ENCODE measurements at regions not wholly inside any gene's neighbourhood (a gene's known extent, or its start where the extent isn't known, plus 50 kb on each side); places are given as distances from the start of the nearest gene placed in this dataset.

DNA sequence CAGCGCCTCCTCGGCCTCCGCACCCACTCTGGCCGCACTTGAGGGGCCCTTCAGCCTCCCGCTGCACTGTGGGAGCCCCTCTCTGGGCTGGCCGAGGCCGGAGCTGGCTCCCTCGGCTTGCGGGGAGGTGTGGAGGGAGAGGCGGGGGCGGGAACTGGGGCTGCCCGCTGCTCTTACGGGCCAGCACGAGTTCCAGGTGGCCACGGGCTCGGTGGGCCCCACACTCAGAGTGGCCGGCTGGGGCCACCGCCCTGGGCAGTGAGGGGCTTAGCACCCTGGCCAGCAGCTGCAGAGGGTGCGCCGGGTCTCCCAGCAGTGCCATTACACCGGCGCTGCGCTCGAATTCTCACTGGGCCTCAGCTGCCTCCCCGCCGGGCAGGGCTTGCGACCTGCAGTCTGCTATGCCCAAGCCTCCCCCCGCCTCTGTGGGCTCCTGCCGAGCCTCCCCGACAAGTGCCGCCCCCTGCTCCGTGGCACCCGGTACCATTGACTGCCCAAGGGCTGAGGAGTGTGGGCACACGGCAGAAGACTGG, 167.1 kb upstream of the PLSCR5 start:
- H2BK120ac ChIP-seq (ENCODE audit: insufficient read depth, low read length, poor library complexity) = no peak overlapping the region
- no peak overlapping the region for H3K14ac ChIP-seq (ENCODE audit: low read length)
- H4K91ac ChIP-seq (ENCODE audit: low read depth, low read length) = no peak overlapping the region
- H3K79me2 ChIP-seq (ENCODE audit: control insufficient read depth, insufficient read depth, low read length, poor library complexity) = no peaks in the 10 kb centered on the region
- no peaks in the 10 kb centered on the region for H3K27me3 ChIP-seq (ENCODE audit: insufficient read depth, low read length)
- H3K4me2 ChIP-seq (ENCODE audit: low read length) = no peak overlapping the region
- no peak overlapping the region for H3K27ac ChIP-seq (ENCODE audit: low read depth, low read length)
- peaks cover 7% of the 10 kb centered on the region for H3K9me3 ChIP-seq (ENCODE audit: insufficient read depth, low read depth, low read length)
- H3K79me1 ChIP-seq (ENCODE audit: low read length) = no peaks in the 10 kb centered on the region
- H3K23ac ChIP-seq (ENCODE audit: low read length) = no peak overlapping the region
- H3K18ac ChIP-seq (ENCODE audit: low read length) = no peak overlapping the region
- H3K36me3 ChIP-seq (ENCODE audit: control insufficient read depth in 1 of 2, insufficient read depth in 2 of 2, low read length in 2 of 2) = no peaks in the 10 kb centered on the region
- no peak overlapping the region for H4K8ac ChIP-seq (ENCODE audit: low read depth, low read length)
- H3K4me1 ChIP-seq (ENCODE audit: control insufficient read depth in 1 of 2, insufficient read depth in 2 of 2, low read length in 2 of 2) = no peaks in the 10 kb centered on the region
- H3K4ac ChIP-seq (ENCODE audit: low read depth, low read length) = no peak overlapping the region
- DNase-seq = no peak
- no peak overlapping the region for H3K4me3 ChIP-seq (ENCODE audit: low read depth, low read length)
- no peak overlapping the region for H4K12ac ChIP-seq (ENCODE audit: low read depth, low read length)
- no peak overlapping the region for H2BK5ac ChIP-seq (ENCODE audit: low read depth, low read length, poor library complexity)
- no peak overlapping the region for H3K9ac ChIP-seq (ENCODE audit: low read length)
- no peak overlapping the region for H2AK5ac ChIP-seq (ENCODE audit: low read length)
- WGBS (ENCODE audit: extremely low coverage, insufficient coverage, insufficient read length) = no CpG with 5 or more reads among the region's 34 CpGs
- no peak overlapping the region for H2AFZ ChIP-seq (ENCODE audit: insufficient read depth, low read length, poor library complexity)
- no peak overlapping the region for H2BK12ac ChIP-seq (ENCODE audit: low read length)

DNA sequence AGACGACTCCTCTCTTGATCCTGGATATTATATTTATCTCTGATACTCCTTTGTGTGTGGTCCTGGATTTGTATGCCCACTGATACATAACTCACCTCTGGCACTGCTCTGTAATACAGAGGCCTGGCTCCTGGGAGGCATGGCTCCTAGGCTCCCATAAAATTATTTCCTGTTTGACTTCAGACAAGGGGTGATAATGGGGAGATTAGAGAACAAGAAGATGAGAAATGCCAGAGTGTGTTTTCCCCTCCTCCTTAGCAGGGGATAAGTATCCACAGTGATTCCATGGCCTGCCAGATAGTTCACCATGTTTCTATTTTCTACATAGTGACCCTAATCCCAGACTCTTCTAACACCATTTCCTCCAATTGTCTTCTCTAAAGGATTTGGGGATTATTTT, 165.7 kb upstream of the PLSCR5 start:
- no peak overlapping the region for H3K9ac ChIP-seq (ENCODE audit: low read length)
- H3K4me3 ChIP-seq (ENCODE audit: low read depth, low read length) = no peak overlapping the region
- no peak overlapping the region for H4K8ac ChIP-seq (ENCODE audit: low read depth, low read length)
- H2BK12ac ChIP-seq (ENCODE audit: low read length) = no peak overlapping the region
- no peak overlapping the region for H4K91ac ChIP-seq (ENCODE audit: low read depth, low read length)
- H2BK120ac ChIP-seq (ENCODE audit: insufficient read depth, low read length, poor library complexity) = no peak overlapping the region
- no peak overlapping the region for H3K14ac ChIP-seq (ENCODE audit: low read length)
- H3K4me2 ChIP-seq (ENCODE audit: low read length) = no peak overlapping the region
- H3K79me2 ChIP-seq (ENCODE audit: control insufficient read depth, insufficient read depth, low read length, poor library complexity) = no peaks in the 10 kb centered on the region
- H3K27ac ChIP-seq (ENCODE audit: low read depth, low read length) = no peak overlapping the region
- H4K12ac ChIP-seq (ENCODE audit: low read depth, low read length) = no peak overlapping the region
- no peak overlapping the region for H3K4ac ChIP-seq (ENCODE audit: low read depth, low read length)
- no peaks in the 10 kb centered on the region for H3K36me3 ChIP-seq (ENCODE audit: control insufficient read depth in 1 of 2, insufficient read depth in 2 of 2, low read length in 2 of 2)
- no CpG with 5 or more reads among the region's 1 CpG for WGBS (ENCODE audit: extremely low coverage, insufficient coverage, insufficient read length)
- H2BK5ac ChIP-seq (ENCODE audit: low read depth, low read length, poor library complexity) = no peak overlapping the region
- H3K23ac ChIP-seq (ENCODE audit: low read length) = no peak overlapping the region
- H2AK5ac ChIP-seq (ENCODE audit: low read length) = no peak overlapping the region
- no peak overlapping the region for H3K18ac ChIP-seq (ENCODE audit: low read length)
- no peak overlapping the region for H2AFZ ChIP-seq (ENCODE audit: insufficient read depth, low read length, poor library complexity)
- peaks cover 7% of the 10 kb centered on the region for H3K9me3 ChIP-seq (ENCODE audit: insufficient read depth, low read depth, low read length)
- H3K4me1 ChIP-seq (ENCODE audit: control insufficient read depth in 1 of 2, insufficient read depth in 2 of 2, low read length in 2 of 2) = no peaks in the 10 kb centered on the region
- no peaks in the 10 kb centered on the region for H3K79me1 ChIP-seq (ENCODE audit: low read length)
- DNase-seq = no peak
- no peaks in the 10 kb centered on the region for H3K27me3 ChIP-seq (ENCODE audit: insufficient read depth, low read length)

DNA sequence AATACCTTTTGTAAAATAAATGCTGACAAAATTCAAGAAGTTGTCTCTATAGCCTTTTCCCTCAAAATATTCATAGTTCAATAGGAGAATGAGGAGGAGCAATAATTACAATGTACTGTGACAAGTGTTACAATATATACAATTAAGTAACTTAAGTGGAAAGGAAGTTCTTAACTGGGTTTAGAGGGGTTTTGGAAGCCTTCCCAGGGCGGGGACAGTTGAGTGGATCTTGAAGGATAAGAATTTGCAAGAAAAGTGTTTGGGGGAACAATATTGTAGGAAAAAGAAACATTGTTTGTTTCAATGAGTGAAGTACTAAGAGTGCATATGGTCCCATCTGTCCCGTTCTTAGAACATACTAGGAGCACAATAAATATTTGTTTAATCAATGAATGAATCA, 165.2 kb upstream of the PLSCR5 start:
- no peaks in the 10 kb centered on the region for H3K4me1 ChIP-seq (ENCODE audit: control insufficient read depth in 1 of 2, insufficient read depth in 2 of 2, low read length in 2 of 2)
- H3K79me1 ChIP-seq (ENCODE audit: low read length) = no peaks in the 10 kb centered on the region
- H3K4me2 ChIP-seq (ENCODE audit: low read length) = no peak overlapping the region
- no peak overlapping the region for H4K91ac ChIP-seq (ENCODE audit: low read depth, low read length)
- no peak overlapping the region for H2BK120ac ChIP-seq (ENCODE audit: insufficient read depth, low read length, poor library complexity)
- H3K18ac ChIP-seq (ENCODE audit: low read length) = no peak overlapping the region
- H3K79me2 ChIP-seq (ENCODE audit: control insufficient read depth, insufficient read depth, low read length, poor library complexity) = no peaks in the 10 kb centered on the region
- H2BK5ac ChIP-seq (ENCODE audit: low read depth, low read length, poor library complexity) = no peak overlapping the region
- no CpG with 5 or more reads among the region's 2 CpGs for WGBS (ENCODE audit: extremely low coverage, insufficient coverage, insufficient read length)
- no peak overlapping the region for H3K4ac ChIP-seq (ENCODE audit: low read depth, low read length)
- no peak overlapping the region for H3K14ac ChIP-seq (ENCODE audit: low read length)
- H3K4me3 ChIP-seq (ENCODE audit: low read depth, low read length) = no peak overlapping the region
- H4K8ac ChIP-seq (ENCODE audit: low read depth, low read length) = no peak overlapping the region
- no peak overlapping the region for H4K12ac ChIP-seq (ENCODE audit: low read depth, low read length)
- H2BK12ac ChIP-seq (ENCODE audit: low read length) = no peak overlapping the region
- no peak overlapping the region for H3K23ac ChIP-seq (ENCODE audit: low read length)
- H3K27me3 ChIP-seq (ENCODE audit: insufficient read depth, low read length) = no peaks in the 10 kb centered on the region
- H3K36me3 ChIP-seq (ENCODE audit: control insufficient read depth in 1 of 2, insufficient read depth in 2 of 2, low read length in 2 of 2) = no peaks in the 10 kb centered on the region
- DNase-seq = no peak
- no peak overlapping the region for H3K27ac ChIP-seq (ENCODE audit: low read depth, low read length)
- H2AFZ ChIP-seq (ENCODE audit: insufficient read depth, low read length, poor library complexity) = no peak overlapping the region
- no peak overlapping the region for H2AK5ac ChIP-seq (ENCODE audit: low read length)
- no peak overlapping the region for H3K9ac ChIP-seq (ENCODE audit: low read length)
- H3K9me3 ChIP-seq (ENCODE audit: insufficient read depth, low read depth, low read length) = peaks cover 7% of the 10 kb centered on the region

DNA sequence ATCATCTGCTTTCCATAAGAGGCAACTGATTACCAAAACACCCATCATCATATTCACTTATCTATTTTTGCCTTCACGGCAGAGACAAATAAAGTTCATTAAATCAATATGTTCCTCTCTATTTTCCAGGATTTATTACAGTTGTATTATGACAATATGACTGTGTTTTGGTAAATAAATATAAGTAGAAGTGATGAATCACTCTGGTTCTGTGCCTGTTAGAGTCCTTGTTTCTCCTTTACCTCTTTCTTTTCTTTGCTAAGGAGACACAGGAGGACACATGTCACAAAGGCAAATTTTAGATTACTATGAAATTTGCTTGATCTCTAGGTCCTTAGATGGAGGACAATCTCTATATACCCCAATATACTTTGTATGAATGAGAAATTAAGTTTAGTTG, 152.6 kb upstream of the PLSCR5 start:
- Histone ChIP-seq H2BK12ac (ENCODE audit: low read length) (no peak overlapping the region), H2BK5ac (ENCODE audit: low read depth, low read length, poor library complexity) (no peak overlapping the region), H3K23ac (ENCODE audit: low read length) (no peak overlapping the region), H2AFZ (ENCODE audit: insufficient read depth, low read length, poor library complexity) (no peak overlapping the region), H3K14ac (ENCODE audit: low read length) (no peak overlapping the region), H2AK5ac (ENCODE audit: low read length) (no peak overlapping the region), H3K36me3 (ENCODE audit: control insufficient read depth in 1 of 2, insufficient read depth in 2 of 2, low read length in 2 of 2) (no peaks in the 10 kb centered on the region), H4K12ac (ENCODE audit: low read depth, low read length) (no peak overlapping the region), H3K9me3 (ENCODE audit: insufficient read depth, low read depth, low read length) (no peaks in the 10 kb centered on the region), H3K27me3 (ENCODE audit: insufficient read depth, low read length) (no peaks in the 10 kb centered on the region), H3K27ac (ENCODE audit: low read depth, low read length) (no peak overlapping the region), H3K4me2 (ENCODE audit: low read length) (no peak overlapping the region), H3K4me1 (ENCODE audit: control insufficient read depth in 1 of 2, insufficient read depth in 2 of 2, low read length in 2 of 2) (no peaks in the 10 kb centered on the region), H2BK120ac (ENCODE audit: insufficient read depth, low read length, poor library complexity) (no peak overlapping the region), H3K4me3 (ENCODE audit: low read depth, low read length) (no peak overlapping the region), H3K79me2 (ENCODE audit: control insufficient read depth, insufficient read depth, low read length, poor library complexity) (no peaks in the 10 kb centered on the region), H4K8ac (ENCODE audit: low read depth, low read length) (no peak overlapping the region), H3K9ac (ENCODE audit: low read length) (no peak overlapping the region), H3K18ac (ENCODE audit: low read length) (no peak overlapping the region), H3K4ac (ENCODE audit: low read depth, low read length) (no peak overlapping the region), H4K91ac (ENCODE audit: low read depth, low read length) (no peak overlapping the region), H3K79me1 (ENCODE audit: low read length) (no peaks in the 10 kb centered on the region)
- WGBS (ENCODE audit: extremely low coverage, insufficient coverage, insufficient read length) = no CpG with 5 or more reads among the region's 1 CpG
- DNase-seq = no peak
